ENCODE measurements at regions not wholly inside any gene's neighbourhood (a gene's known extent, or its start where the extent isn't known, plus 50 kb on each side); places are given as distances from the start of the nearest gene placed in this dataset.
"Not testable (repeated sequence)": the region's sequence is repeated elsewhere in the genome, so short reads cannot be mapped to it uniquely, and the experiment has no call there.

GRCh38 chr1:90396917-90397316 lies 320.2 kb downstream of the BARHL2 start:
- no peak for DNase-seq

- DNase-seq, result no peak
Observed at GRCh38 chr1:90394247-90394646, 322.9 kb downstream of the BARHL2 start.

- DNase-seq, result no peak
Observed at GRCh38 chr1:90393025-90393424, 324.1 kb downstream of the BARHL2 start.

GRCh38 chr1:90391126-90391525 lies 326.0 kb downstream of the BARHL2 start:
- DNase-seq, result no peak

- no peak for DNase-seq
Observed at GRCh38 chr1:90387805-90388204, 329.3 kb downstream of the BARHL2 start.

GRCh38 chr1:90386899-90387720 lies 330.0 kb downstream of the BARHL2 start:
- no peak for DNase-seq

- DNase-seq, result no peak
Observed at GRCh38 chr1:90384193-90384592, 332.9 kb downstream of the BARHL2 start.

GRCh38 chr1:90382161-90382560 lies 334.9 kb downstream of the BARHL2 start:
- DNase-seq, result no peak

GRCh38 chr1:90381598-90381997 lies 335.5 kb downstream of the BARHL2 start:
- no peak for DNase-seq

GRCh38 chr1:90371448-90371813 lies 345.7 kb downstream of the BARHL2 start:
- DNase-seq, result no peak

GRCh38 chr1:90370686-90371447 lies 346.2 kb downstream of the BARHL2 start:
- no peak for DNase-seq

GRCh38 chr1:90362163-90362562 lies 354.9 kb downstream of the BARHL2 start:
- DNase-seq, result no peak

GRCh38 chr1:90361026-90361425 lies 356.1 kb downstream of the BARHL2 start:
- DNase-seq, result no peak

GRCh38 chr1:90359994-90360393 lies 357.1 kb downstream of the BARHL2 start:
- no peak for DNase-seq

- no peak for DNase-seq
Observed at GRCh38 chr1:90358448-90358847, 358.7 kb downstream of the BARHL2 start.

GRCh38 chr1:90357995-90358394 lies 359.1 kb downstream of the BARHL2 start:
- no peak for DNase-seq

- DNase-seq, result no peak
Observed at GRCh38 chr1:90356991-90357390, 360.1 kb downstream of the BARHL2 start.

- DNase-seq, result no peak
Observed at GRCh38 chr1:90356101-90356500, 361.0 kb downstream of the BARHL2 start.

- DNase-seq, result no peak
Observed at GRCh38 chr1:90354704-90355103, 359.8 kb downstream of the ZNF326 start.

- no peak for DNase-seq
Observed at GRCh38 chr1:90351019-90351418, 356.1 kb downstream of the ZNF326 start.

GRCh38 chr1:90349510-90349909 lies 354.6 kb downstream of the ZNF326 start:
- DNase-seq, result no peak

GRCh38 chr1:90348934-90349333 lies 354.0 kb downstream of the ZNF326 start:
- no peak for DNase-seq

GRCh38 chr1:90348459-90348858 lies 353.5 kb downstream of the ZNF326 start:
- DNase-seq, result not testable (repeated sequence)

GRCh38 chr1:90347366-90347765 lies 352.5 kb downstream of the ZNF326 start:
- DNase-seq, result no peak
